Heart left ventricle (tissue), 16 donors: ENCODE measurements at regions not wholly inside any gene's neighbourhood (a gene's known extent, or its start where the extent isn't known, plus 50 kb on each side); places are given as distances from the start of the nearest gene placed in this dataset.

Source experiments
- ATAC-seq, 4 donors: fragments of 200-7000 bp; cut with Tn5 transposase; one replicate each; pipeline ENCODE4 v1.9.1; 2020 to 2022; ENCODE audit warnings: moderate library complexity in 4 of 4, mild to moderate bottlenecking in 3 of 4, moderate number of reproducible peaks in 1 of 4
- DNase-seq, 5 donors: peaks; one replicate each; pipeline ENCODE4 v3.0.0-alpha.2; 2020
- H3K27ac ChIP-seq, 12 donors: fragments of 200-600 bp; sonication (generic) in 4 of 12; one replicate each; pipeline versions ENCODE4 v1.5.0 to v1.8.0; 2016 to 2022; ENCODE audit warnings: mild to moderate bottlenecking in 2 of 12
- H3K27me3 ChIP-seq, 9 donors: fragments of 200-600 bp; sonication (generic) in 2 of 9; one replicate each; pipeline versions ENCODE4 v1.5.1 to v1.8.0; 2016 to 2022; ENCODE audit warnings: mild to moderate bottlenecking in 3 of 9
- H3K36me3 ChIP-seq, 9 donors: fragments of 200-600 bp; sonication (generic) in 2 of 9; one replicate each; pipeline versions ENCODE4 v1.5.0 to v1.8.0; 2018 to 2022; ENCODE audit warnings: mild to moderate bottlenecking in 2 of 9
- H3K4me1 ChIP-seq, 12 donors: fragments of 200-600 bp; sonication (generic) in 4 of 12; one replicate each; pipeline versions ENCODE4 v1.5.0 to v1.8.0; 2016 to 2022; ENCODE audit warnings: mild to moderate bottlenecking in 3 of 12
- H3K4me3 ChIP-seq, 12 donors: fragments of 200-600 bp; sonication (generic) in 4 of 12; one replicate each; pipeline versions ENCODE4 v1.5.0 to v1.8.0; 2017 to 2022; ENCODE audit warnings: mild to moderate bottlenecking in 9 of 12, moderate library complexity in 4 of 12
- H3K9me3 ChIP-seq, 12 donors: fragments of 200-600 bp; sonication (generic) in 4 of 12; one replicate each; pipeline versions ENCODE4 v1.5.0 to v1.8.0; 2016 to 2022; ENCODE audit warnings: mild to moderate bottlenecking in 1 of 12
- CTCF ChIP-seq, 12 donors: fragments of 200-600 bp; sonication (generic) in 4 of 12; IDR thresholded peaks; one replicate each; pipeline versions ENCODE4 v1.5.0 to v1.8.0; 2018 to 2022; ENCODE audit warnings: antibody characterized with exemption in 12 of 12, mild to moderate bottlenecking in 5 of 12
- POLR2A ChIP-seq, 2 donors: fragments of 450-650 bp; IDR thresholded peaks; one replicate each; pipeline ENCODE4 v1.6.1; 2017; ENCODE audit warnings: antibody characterized with exemption in 2 of 2, mild to moderate bottlenecking in 2 of 2, moderate library complexity in 2 of 2
- WGBS, 4 donors: extraction: QIAGEN DNeasy Blood & Tissue Kit in 2 of 4; methylation state at CpG; one replicate each; pipeline versions ENCODE4 v1.1.5 to v1.1.7; 2013 to 2018; 5-methylcytosine and 5-hydroxymethylcytosine counted together
- intact Hi-C, 10 donors: fragments of 100-400 bp; cut with DNase I; formaldehyde crosslinking; loops; one replicate each; pipeline versions ENCODE4 v1.11.1 to v1.14.2; 2022
- donor health status: ischemic (EF 13 %, LVEDD 7.1; RV severe dilation, severe dysfunction).
- donor health status: healthy with polysubstance abuse.
- donor health status: DM: no; HTN: yes; CAD: no.
- donor health status: DM: no; HTN: no; CAD: no.
- donor health status: ischemic (EF 25% LVEDD 6.9; RV normal size, moderate dysfunction).
- donor health status: ischemic (EF 25% LVEDD 5.7; RV mildly dilated, moderate dysfunction).
- donor health status: healthy.
- donor health status: DM: yes; HTN: yes; CAD: no.
- donor health status: ischemic (EF 35%, LVEDD 5.7; RV mildly dilated, moderate dysfunction).
- donor health status: nonischemic (EF 11% LVEDD 7.7; RV severe dilation, severe dysfunction).
- donor health status: DM: yes; HTN: yes; CAD: no.
- donor health status: PGD.
- donor health status: ischemic (EF 29% LVEDD 5.4; RV normal size, mild dysfunction).
- donor health status: nonischemic (EF 23%, LVEDD 6.1; RV moderate dilation, normal function).

DNA sequence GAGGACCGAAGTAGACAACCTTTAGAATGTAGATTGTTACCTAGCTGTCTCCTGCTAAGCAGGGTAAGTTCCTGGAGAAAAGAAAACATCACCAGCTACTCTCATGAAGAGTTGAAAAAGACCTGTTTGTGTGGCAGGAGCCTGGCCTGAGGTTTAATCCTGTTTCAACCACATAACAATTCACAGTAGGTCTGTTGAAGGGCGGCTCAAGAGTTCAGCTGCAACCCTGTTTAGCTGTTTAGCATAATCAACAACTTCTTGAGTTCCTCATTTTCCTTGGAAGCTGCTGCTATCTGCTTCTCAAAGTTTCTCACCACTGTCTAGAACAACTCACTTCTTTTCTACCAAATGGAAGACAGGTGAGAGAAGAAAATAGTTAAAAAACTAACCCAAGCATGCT lies 170.4 kb upstream of the TET2 start:
- intact Hi-C loops, result no loop called here
- peaks cover 0 to 16% (median 0%) of the 10 kb centered on the region in 12 donors for H3K9me3 ChIP-seq
- H3K4me3 ChIP-seq, result no peak overlapping the region
- 61 to 100% (median 78%) methylated on average over 2 of the region's 2 CpGs for WGBS, 4 donors
- no peak for TF ChIP-seq CTCF (IDR thresholded peaks at IDR 0.05)
- no peak for TF ChIP-seq POLR2A (IDR thresholded peaks at IDR 0.05)
- H3K4me1 ChIP-seq, result peaks cover 0 to 4% (median 0%) of the 10 kb centered on the region in 12 donors
- H3K27me3 ChIP-seq, result no peaks in the 10 kb centered on the region
- no peak for ATAC-seq
- H3K36me3 ChIP-seq, result no peaks in the 10 kb centered on the region
- DNase-seq, result no peak
- no peak overlapping the region for H3K27ac ChIP-seq

GRCh38 chr4:104979083-104979760 lies 167.5 kb upstream of the TET2 start:
- H3K36me3 ChIP-seq, result no peaks in the 10 kb centered on the region
- TF ChIP-seq CTCF (IDR thresholded peaks at IDR 0.05) (no peak), POLR2A (IDR thresholded peaks at IDR 0.05) (no peak)
- DNase-seq (no peak), ATAC-seq (no peak)
- WGBS, 4 donors, result 83 to 96% (median 91%) methylated on average over 4 of the region's 4 CpGs
- H3K27ac ChIP-seq, result no peak overlapping the region
- no peak overlapping the region for H3K4me3 ChIP-seq
- peaks cover 0 to 4% (median 0%) of the 10 kb centered on the region in 12 donors for H3K4me1 ChIP-seq
- intact Hi-C loops, result no loop called here
- no peaks in the 10 kb centered on the region for H3K27me3 ChIP-seq
- H3K9me3 ChIP-seq, result peaks cover 0 to 16% (median 0%) of the 10 kb centered on the region in 12 donors

GRCh38 chr4:104983615-104984179 lies 163.0 kb upstream of the TET2 start:
- Histone ChIP-seq H3K27me3 (no peaks in the 10 kb centered on the region), H3K4me1 (no peaks in the 10 kb centered on the region), H3K9me3 (peaks cover 0 to 16% (median 0%) of the 10 kb centered on the region in 12 donors), H3K27ac (no peak overlapping the region), H3K4me3 (no peak overlapping the region), H3K36me3 (no peaks in the 10 kb centered on the region)
- intact Hi-C loops, result no loop called here
- 18 to 56% (median 55%) methylated on average over 1 of the region's 1 CpG for WGBS, 4 donors
- TF ChIP-seq POLR2A (IDR thresholded peaks at IDR 0.05) (no peak), CTCF (IDR thresholded peaks at IDR 0.05) (no peak)
- DNase-seq (no peak), ATAC-seq (no peak)

GRCh38 chr4:104986306-104986705 lies 160.4 kb upstream of the TET2 start:
- Histone ChIP-seq H3K4me3 (no peak overlapping the region), H3K27ac (no peak overlapping the region), H3K27me3 (no peaks in the 10 kb centered on the region), H3K9me3 (no peaks in the 10 kb centered on the region), H3K36me3 (no peaks in the 10 kb centered on the region), H3K4me1 (peaks cover 0 to 10% (median 0%) of the 10 kb centered on the region in 12 donors)
- DNase-seq, result no peak
- TF ChIP-seq POLR2A (IDR thresholded peaks at IDR 0.05), result no peak
- TF ChIP-seq CTCF (IDR thresholded peaks at IDR 0.05), result no peak
- no peak for ATAC-seq
- 68 to 78% (median 72%) methylated on average over 5 of the region's 5 CpGs for WGBS, 4 donors
- intact Hi-C loops, result no loop called here
